K562 (cell line): ENCODE measurements at regions not wholly inside any gene's neighbourhood (a gene's known extent, or its start where the extent isn't known, plus 50 kb on each side); places are given as distances from the start of the nearest gene placed in this dataset.

Experiments used
- BRD9 ChIP-seq: fragments of 450-650 bp; IDR thresholded peaks from 2 replicates; pipeline ENCODE4 v1.6.1; 2018; ENCODE audit warnings: low read depth; ENCODE audit not compliant: partially characterized antibody
- CAMTA2 ChIP-seq: fragments of 250-450 bp; sonication (Bioruptor Pico); conservative IDR thresholded peaks from 2 replicates; pipeline ENCODE4 v1.5.1; 2022
- CCNT2 ChIP-seq: IDR thresholded peaks from 2 replicates; pipeline ENCODE4 v1.6.1; 2011; ENCODE audit warnings: borderline replicate concordance, low read depth, mild to moderate bottlenecking, moderate library complexity, mixed read lengths, low read length; ENCODE audit not compliant: insufficient read length; ENCODE audit errors: extremely low read depth
- EWSR1 ChIP-seq: fragments of 450-650 bp; IDR thresholded peaks from 2 replicates; pipeline ENCODE4 v1.6.1; 2018; ENCODE audit warnings: borderline replicate concordance, mild to moderate bottlenecking, low read depth, moderate library complexity; ENCODE audit not compliant: partially characterized antibody
- GABPB1 ChIP-seq: sonication (generic); formaldehyde crosslinking; IDR thresholded peaks from 2 replicates; pipeline ENCODE4 v1.8.0; 2022; ENCODE audit warnings: mild to moderate bottlenecking, missing genetic modification reagents
- GTF2E2 ChIP-seq: fragments of 200-800 bp; sonication (Bioruptor generic); IDR thresholded peaks from 2 replicates; pipeline ENCODE4 v1.6.1; 2016; ENCODE audit warnings: missing genetic modification characterization, missing compliant biosample characterization
- HDAC6 ChIP-seq: IDR thresholded peaks from 2 replicates; pipeline ENCODE4 v1.6.1; 2012; ENCODE audit warnings: low read depth, mild to moderate bottlenecking, control low read depth, inconsistent platforms, low read length, moderate library complexity
- KDM1A ChIP-seq, 2 experiments: fragments of 450-650 bp; IDR thresholded peaks; 2 replicates each; pipeline ENCODE4 v1.6.1; 2016; ENCODE audit warnings: mild to moderate bottlenecking in 2 of 2
- KDM5B ChIP-seq: fragments of 200-600 bp; sonication (generic); IDR thresholded peaks from 2 replicates; pipeline ENCODE4 v1.6.1; 2012; ENCODE audit warnings: low read depth, mild to moderate bottlenecking, moderate library complexity, low read length, control low read depth, inconsistent platforms; ENCODE audit not compliant: insufficient replicate concordance
- MAFK ChIP-seq: IDR thresholded peaks from 2 replicates; pipeline ENCODE4 v1.6.1; 2011; ENCODE audit warnings: low read length, improper control_type of control experiment
- MAX ChIP-seq: sonication (generic); formaldehyde crosslinking; IDR thresholded peaks from 2 replicates; pipeline ENCODE4 v1.9.0; 2022; ENCODE audit warnings: mild to moderate bottlenecking, missing genetic modification reagents
- MYC ChIP-seq, 2 experiments: fragments of 250-450 bp in 1 of 2; sonication (Bioruptor Pico) in 1 of 2; IDR thresholded peaks; 2 replicates each; pipeline versions ENCODE4 v1.5.1 to v1.6.1; 2012 to 2021; ENCODE audit warnings: low read depth in 2 of 2, borderline replicate concordance in 1 of 2, improper control_type of control experiment in 1 of 2, low read length in 1 of 2, mild to moderate bottlenecking in 1 of 2, moderate library complexity in 1 of 2
- NR2C1 ChIP-seq, 2 experiments: fragments of 450-650 bp; IDR thresholded peaks; 2 replicates each; pipeline ENCODE4 v1.6.1; 2017; ENCODE audit warnings: mild to moderate bottlenecking in 2 of 2, antibody characterized with exemption in 1 of 2, inconsistent platforms in 1 of 2, missing compliant biosample characterization in 1 of 2, missing genetic modification characterization in 1 of 2
- RBFOX2 ChIP-seq: fragments of 200-400 bp; formaldehyde crosslinking; IDR thresholded peaks from 2 replicates; pipeline ENCODE4 v1.6.1; 2017; ENCODE audit warnings: low read depth, mild to moderate bottlenecking, low read length, moderate library complexity
- RBM34 ChIP-seq: fragments of 200-400 bp; formaldehyde crosslinking; IDR thresholded peaks from 2 replicates; pipeline ENCODE4 v1.6.1; 2018; ENCODE audit warnings: low read length, borderline replicate concordance; ENCODE audit not compliant: insufficient read depth
- RCOR1 ChIP-seq, 2 experiments: IDR thresholded peaks; 2 replicates each; pipeline ENCODE4 v1.6.1; 2012; ENCODE audit warnings: low read depth in 2 of 2, low read length in 2 of 2, borderline replicate concordance in 1 of 2, improper control_type of control experiment in 1 of 2
- SPI1 ChIP-seq: IDR thresholded peaks from 2 replicates; pipeline ENCODE4 v1.6.1; 2011; ENCODE audit warnings: low read depth, low read length, control low read depth, borderline replicate concordance
- TAF9B ChIP-seq: fragments of 450-650 bp; IDR thresholded peaks from 2 replicates; pipeline ENCODE4 v1.6.1; 2018; ENCODE audit warnings: mild to moderate bottlenecking; ENCODE audit not compliant: partially characterized antibody
- ZNF384 ChIP-seq: IDR thresholded peaks from 2 replicates; pipeline ENCODE4 v1.6.1; 2012; ENCODE audit warnings: low read depth, low read length, improper control_type of control experiment
- ZNF507 ChIP-seq: conservative IDR thresholded peaks from 2 replicates; pipeline ENCODE4 v1.6.1; 2017; ENCODE audit warnings: missing genetic modification characterization, missing compliant biosample characterization
- ZNF57 ChIP-seq: fragments of 450-650 bp; formaldehyde crosslinking; IDR thresholded peaks from 2 replicates; pipeline ENCODE4 v1.4.0; 2020; ENCODE audit warnings: mild to moderate bottlenecking, moderate library complexity
- TF ChIP-seq, protein P1 (sequence below): sonication (generic); formaldehyde crosslinking; IDR thresholded peaks from 2 replicates; pipeline ENCODE4 v1.8.0; 2023; ENCODE audit warnings: missing genetic modification reagents, mild to moderate bottlenecking, borderline replicate concordance

DNA sequence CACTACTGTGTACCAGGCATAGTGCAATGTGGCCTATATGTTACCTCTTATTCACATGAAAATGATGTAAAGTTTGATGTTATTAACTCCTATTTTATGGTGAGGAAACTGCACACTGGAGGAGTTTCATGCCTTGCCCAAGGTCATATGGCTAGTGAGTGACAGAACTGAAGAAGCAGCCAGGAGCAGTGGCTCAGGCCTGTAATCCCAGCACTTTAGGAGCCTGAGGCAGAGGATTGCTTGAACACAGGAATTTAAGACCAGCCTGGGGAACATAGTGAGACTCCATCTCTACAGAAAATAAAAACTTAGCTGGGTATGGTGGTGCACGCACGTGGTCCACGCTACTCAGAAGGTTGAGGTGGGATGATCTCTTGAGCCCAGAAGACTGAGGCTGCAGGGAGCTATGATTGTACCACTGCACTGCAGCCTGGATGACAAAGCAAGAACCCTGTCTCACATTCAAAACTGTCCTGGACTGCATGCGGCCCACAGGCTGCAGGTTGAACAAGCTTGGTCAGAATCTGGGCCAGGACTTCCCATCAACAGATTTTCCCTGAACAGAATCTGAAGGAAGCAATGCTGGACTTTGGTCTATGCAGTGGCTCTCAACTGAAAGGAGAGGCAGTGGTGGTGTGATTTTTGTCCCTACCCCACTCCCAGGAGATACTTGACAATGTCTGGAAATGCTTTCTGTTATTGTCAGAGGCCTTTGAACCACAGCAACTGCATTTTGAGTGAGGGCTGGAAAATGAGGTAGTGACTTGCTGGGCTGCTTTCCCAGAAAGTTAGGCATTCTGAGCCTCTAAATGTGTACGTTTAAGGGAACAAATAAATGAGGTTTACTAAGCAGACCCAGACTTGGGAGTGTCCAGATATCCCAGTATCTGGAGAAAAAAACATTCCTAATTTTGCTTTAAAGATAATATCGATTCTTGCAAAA lies 479.5 kb downstream of the TMEM114 start (continued):
- TF ChIP-seq CAMTA2 (no peak), TAF9B (peak; percentile 55), RCOR1 (IDR thresholded peaks at IDR 0.05; ENCODE audit: borderline replicate concordance in 1 of 2, low read depth in 2 of 2, low read length in 2 of 2) (0 out of 4 replicates have a peak, but pooled peaks of 1 of the 2 experiments have one; percentile 30), ZNF57 (CRISPR knock-in tag) (no peak), NR2C1 (IDR thresholded peaks at IDR 0.05) (no peak), NR2C1 (tag; IDR thresholded peaks at IDR 0.05) (no peak), RBFOX2 (peak; percentile 67), MAFK (peak; percentile 51), HDAC6 (no peak), CCNT2 (no peak), KDM5B (peak; percentile 49), EWSR1 (no peak), MYC (IDR thresholded peaks at IDR 0.05; ENCODE audit: low read depth, low read length) (peak; percentile 81), MYC (CRISPR knock-in tag; IDR thresholded peaks at IDR 0.05; ENCODE audit: borderline replicate concordance, low read depth) (no peak), GTF2E2 (tag) (no peak), KDM1A (IDR thresholded peaks at IDR 0.05) (peak in 1 of 2 experiments; percentile 69; a peak in 2 of 4 replicates), BRD9 (peak; percentile 75), GABPB1 (CRISPR knock-in tag) (peak; percentile 33; the same call in 1 of the 2 replicates), ZNF384 (no peak), ZNF507 (tag) (no peak), MAX (CRISPR knock-in tag) (peak; percentile 84), RBM34 (no peak), SPI1 (0 out of 2 replicates have a peak, but pooled peaks have one; percentile 21)
- TF ChIP-seq, protein P1, sequence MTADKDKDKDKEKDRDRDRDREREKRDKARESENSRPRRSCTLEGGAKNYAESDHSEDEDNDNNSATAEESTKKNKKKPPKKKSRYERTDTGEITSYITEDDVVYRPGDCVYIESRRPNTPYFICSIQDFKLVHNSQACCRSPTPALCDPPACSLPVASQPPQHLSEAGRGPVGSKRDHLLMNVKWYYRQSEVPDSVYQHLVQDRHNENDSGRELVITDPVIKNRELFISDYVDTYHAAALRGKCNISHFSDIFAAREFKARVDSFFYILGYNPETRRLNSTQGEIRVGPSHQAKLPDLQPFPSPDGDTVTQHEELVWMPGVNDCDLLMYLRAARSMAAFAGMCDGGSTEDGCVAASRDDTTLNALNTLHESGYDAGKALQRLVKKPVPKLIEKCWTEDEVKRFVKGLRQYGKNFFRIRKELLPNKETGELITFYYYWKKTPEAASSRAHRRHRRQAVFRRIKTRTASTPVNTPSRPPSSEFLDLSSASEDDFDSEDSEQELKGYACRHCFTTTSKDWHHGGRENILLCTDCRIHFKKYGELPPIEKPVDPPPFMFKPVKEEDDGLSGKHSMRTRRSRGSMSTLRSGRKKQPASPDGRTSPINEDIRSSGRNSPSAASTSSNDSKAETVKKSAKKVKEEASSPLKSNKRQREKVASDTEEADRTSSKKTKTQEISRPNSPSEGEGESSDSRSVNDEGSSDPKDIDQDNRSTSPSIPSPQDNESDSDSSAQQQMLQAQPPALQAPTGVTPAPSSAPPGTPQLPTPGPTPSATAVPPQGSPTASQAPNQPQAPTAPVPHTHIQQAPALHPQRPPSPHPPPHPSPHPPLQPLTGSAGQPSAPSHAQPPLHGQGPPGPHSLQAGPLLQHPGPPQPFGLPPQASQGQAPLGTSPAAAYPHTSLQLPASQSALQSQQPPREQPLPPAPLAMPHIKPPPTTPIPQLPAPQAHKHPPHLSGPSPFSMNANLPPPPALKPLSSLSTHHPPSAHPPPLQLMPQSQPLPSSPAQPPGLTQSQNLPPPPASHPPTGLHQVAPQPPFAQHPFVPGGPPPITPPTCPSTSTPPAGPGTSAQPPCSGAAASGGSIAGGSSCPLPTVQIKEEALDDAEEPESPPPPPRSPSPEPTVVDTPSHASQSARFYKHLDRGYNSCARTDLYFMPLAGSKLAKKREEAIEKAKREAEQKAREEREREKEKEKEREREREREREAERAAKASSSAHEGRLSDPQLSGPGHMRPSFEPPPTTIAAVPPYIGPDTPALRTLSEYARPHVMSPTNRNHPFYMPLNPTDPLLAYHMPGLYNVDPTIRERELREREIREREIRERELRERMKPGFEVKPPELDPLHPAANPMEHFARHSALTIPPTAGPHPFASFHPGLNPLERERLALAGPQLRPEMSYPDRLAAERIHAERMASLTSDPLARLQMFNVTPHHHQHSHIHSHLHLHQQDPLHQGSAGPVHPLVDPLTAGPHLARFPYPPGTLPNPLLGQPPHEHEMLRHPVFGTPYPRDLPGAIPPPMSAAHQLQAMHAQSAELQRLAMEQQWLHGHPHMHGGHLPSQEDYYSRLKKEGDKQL (CRISPR knock-in tag): no peak
